Stomach smooth muscle (tissue), 2 donors: ENCODE measurements at regions not wholly inside any gene's neighbourhood (a gene's known extent, or its start where the extent isn't known, plus 50 kb on each side); places are given as distances from the start of the nearest gene placed in this dataset.

Experiments
- H3K27ac ChIP-seq: one replicate; pipeline ENCODE4 v1.7.0; 2013; ENCODE audit warnings: mild to moderate bottlenecking, low read length, inconsistent platforms
- H3K27me3 ChIP-seq, 2 donors: one replicate each; pipeline ENCODE4 v1.7.0; 2013; ENCODE audit warnings: low read length in 2 of 2; ENCODE audit not compliant: insufficient read depth in 2 of 2, control insufficient read depth in 1 of 2
- H3K36me3 ChIP-seq, 2 donors: one replicate each; pipeline ENCODE4 v1.7.0; 2013; ENCODE audit warnings: low read length in 2 of 2; ENCODE audit not compliant: control insufficient read depth in 2 of 2, insufficient read depth in 2 of 2
- H3K4me1 ChIP-seq: one replicate; pipeline ENCODE4 v1.7.0; 2013; ENCODE audit warnings: low read length; ENCODE audit not compliant: control insufficient read depth, insufficient read depth
- H3K4me3 ChIP-seq, 2 donors: one replicate each; pipeline ENCODE4 v1.7.0; 2013; ENCODE audit warnings: low read length in 2 of 2
- H3K9ac ChIP-seq, 2 donors: one replicate each; pipeline ENCODE4 v1.7.0; 2013; ENCODE audit warnings: low read length in 2 of 2, mild to moderate bottlenecking in 1 of 2
- H3K9me3 ChIP-seq, 2 donors: one replicate each; pipeline ENCODE4 v1.7.0; 2013; ENCODE audit warnings: low read length in 2 of 2; ENCODE audit not compliant: control insufficient read depth in 2 of 2
- donor health status: healthy.
- donor health status: Pancreatic carcinoma.

GRCh38 chr4:180668732-180669131 lies 1574.5 kb upstream of the TENM3 start:
- Histone ChIP-seq H3K9me3 (no peaks in the 10 kb centered on the region), H3K4me3 (no peak overlapping the region), H3K4me1 (no peaks in the 10 kb centered on the region), H3K9ac (no peak overlapping the region), H3K36me3 (no peaks in the 10 kb centered on the region), H3K27me3 (no peaks in the 10 kb centered on the region), H3K27ac (no peak overlapping the region)

- Histone ChIP-seq H3K4me1 (no peaks in the 10 kb centered on the region), H3K9ac (no peak overlapping the region), H3K27me3 (no peaks in the 10 kb centered on the region), H3K4me3 (no peak overlapping the region), H3K36me3 (no peaks in the 10 kb centered on the region), H3K9me3 (no peaks in the 10 kb centered on the region), H3K27ac (no peak overlapping the region)
These were observed 1573.5 kb upstream of the TENM3 start for GRCh38 chr4:180669680-180670079.

GRCh38 chr4:180674619-180675358 lies 1568.4 kb upstream of the TENM3 start:
- Histone ChIP-seq H3K4me3 (no peak overlapping the region), H3K4me1 (no peaks in the 10 kb centered on the region), H3K9ac (no peak overlapping the region), H3K36me3 (no peaks in the 10 kb centered on the region), H3K27me3 (no peaks in the 10 kb centered on the region), H3K9me3 (no peaks in the 10 kb centered on the region), H3K27ac (no peak overlapping the region)

- no peaks in the 10 kb centered on the region for H3K36me3 ChIP-seq
- no peaks in the 10 kb centered on the region for H3K9me3 ChIP-seq
- no peaks in the 10 kb centered on the region for H3K4me1 ChIP-seq
- no peak overlapping the region for H3K9ac ChIP-seq
- no peak overlapping the region for H3K27ac ChIP-seq
- no peak overlapping the region for H3K4me3 ChIP-seq
- no peaks in the 10 kb centered on the region for H3K27me3 ChIP-seq
These were observed 1567.9 kb upstream of the TENM3 start for GRCh38 chr4:180675359-180675650.

GRCh38 chr4:180680305-180680704 lies 1562.9 kb upstream of the TENM3 start:
- Histone ChIP-seq H3K9ac (no peak overlapping the region), H3K27ac (no peak overlapping the region), H3K4me3 (no peak overlapping the region), H3K27me3 (no peaks in the 10 kb centered on the region), H3K9me3 (no peaks in the 10 kb centered on the region), H3K4me1 (no peaks in the 10 kb centered on the region), H3K36me3 (no peaks in the 10 kb centered on the region)

- no peaks in the 10 kb centered on the region for H3K9me3 ChIP-seq
- no peaks in the 10 kb centered on the region for H3K4me1 ChIP-seq
- no peaks in the 10 kb centered on the region for H3K36me3 ChIP-seq
These were observed 1560.4 kb upstream of the TENM3 start for GRCh38 chr4:180682776-180683175.

GRCh38 chr4:180683186-180683585 lies 1560.0 kb upstream of the TENM3 start:
- Histone ChIP-seq H3K27ac (no peak overlapping the region), H3K4me1 (no peaks in the 10 kb centered on the region), H3K4me3 (no peak overlapping the region), H3K9ac (no peak overlapping the region), H3K36me3 (no peaks in the 10 kb centered on the region), H3K27me3 (no peaks in the 10 kb centered on the region), H3K9me3 (no peaks in the 10 kb centered on the region)

More at GRCh38 chr4:180682776-180683175, 1560.4 kb upstream of the TENM3 start:
- Histone ChIP-seq H3K27me3 (no peaks in the 10 kb centered on the region), H3K27ac (no peak overlapping the region), H3K4me3 (no peak overlapping the region), H3K9ac (no peak overlapping the region)

GRCh38 chr4:180688480-180688879 lies 1554.7 kb upstream of the TENM3 start:
- H3K27me3 ChIP-seq, result no peaks in the 10 kb centered on the region
- no peak overlapping the region for H3K27ac ChIP-seq
- H3K4me3 ChIP-seq, result no peak overlapping the region
- no peaks in the 10 kb centered on the region for H3K4me1 ChIP-seq
- H3K9ac ChIP-seq, result no peak overlapping the region
- H3K9me3 ChIP-seq, result no peaks in the 10 kb centered on the region
- no peaks in the 10 kb centered on the region for H3K36me3 ChIP-seq

- H3K36me3 ChIP-seq, result no peaks in the 10 kb centered on the region
- H3K27me3 ChIP-seq, result no peaks in the 10 kb centered on the region
- H3K27ac ChIP-seq, result no peak overlapping the region
- H3K9me3 ChIP-seq, result no peaks in the 10 kb centered on the region
- H3K9ac ChIP-seq, result no peak overlapping the region
- no peaks in the 10 kb centered on the region for H3K4me1 ChIP-seq
- H3K4me3 ChIP-seq, result no peak overlapping the region
These were observed 1548.3 kb upstream of the TENM3 start for GRCh38 chr4:180694875-180695274.

GRCh38 chr4:180695851-180696250 lies 1547.4 kb upstream of the TENM3 start:
- no peak overlapping the region for H3K9ac ChIP-seq
- no peaks in the 10 kb centered on the region for H3K4me1 ChIP-seq
- no peak overlapping the region for H3K27ac ChIP-seq
- no peaks in the 10 kb centered on the region for H3K9me3 ChIP-seq
- no peaks in the 10 kb centered on the region for H3K36me3 ChIP-seq
- H3K4me3 ChIP-seq, result no peak overlapping the region
- H3K27me3 ChIP-seq, result no peaks in the 10 kb centered on the region

- H3K9ac ChIP-seq, result no peak overlapping the region
- H3K27ac ChIP-seq, result no peak overlapping the region
- no peaks in the 10 kb centered on the region for H3K36me3 ChIP-seq
These were observed 1546.6 kb upstream of the TENM3 start for GRCh38 chr4:180696460-180697092.

More at GRCh38 chr4:180696460-180697092, 1546.6 kb upstream of the TENM3 start:
- Histone ChIP-seq H3K4me3 (no peak overlapping the region), H3K27me3 (no peaks in the 10 kb centered on the region), H3K4me1 (no peaks in the 10 kb centered on the region), H3K9me3 (no peaks in the 10 kb centered on the region)
